Stimulated activated CD8-positive, alpha-beta memory T cell treated with anti-CD3 and anti-CD28 coated beads, Interleukin-7, amount 100 ng/mL, for 1 hour (primary cell): ENCODE measurements at regions not wholly inside any gene's neighbourhood (a gene's known extent, or its start where the extent isn't known, plus 50 kb on each side); places are given as distances from the start of the nearest gene placed in this dataset.
"Not testable (repeated sequence)": the region's sequence is repeated elsewhere in the genome, so short reads cannot be mapped to it uniquely, and the experiment has no call there.

Source experiments
- DNase-seq, 2 donors: peaks; one replicate each; pipeline ENCODE4 v3.0.0-alpha.2; 2020; ENCODE audit warnings: low read depth in 2 of 2

GRCh38 chr10:8128511-8128910, 74.0 kb downstream of the GATA3 start:
- no peak for DNase-seq

- no peak for DNase-seq
Measured at GRCh38 chr10:8129438-8129837, 75.0 kb downstream of the GATA3 start.

- no peak for DNase-seq
Measured at GRCh38 chr10:8130973-8131911, 76.8 kb downstream of the GATA3 start.

GRCh38 chr10:8133146-8133545, 78.7 kb downstream of the GATA3 start:
- no peak for DNase-seq

- DNase-seq: no peak
Measured at GRCh38 chr10:8136736-8137135, 82.2 kb downstream of the GATA3 start.

- DNase-seq: no peak
Measured at GRCh38 chr10:8137272-8137681, 82.8 kb downstream of the GATA3 start.

GRCh38 chr10:8137726-8138125, 83.2 kb downstream of the GATA3 start:
- DNase-seq: no peak

- DNase-seq: no peak
Measured at GRCh38 chr10:8138471-8138870, 84.0 kb downstream of the GATA3 start.

GRCh38 chr10:8144496-8144895, 90.0 kb downstream of the GATA3 start:
- DNase-seq: no peak

GRCh38 chr10:8146650-8147049, 92.2 kb downstream of the GATA3 start:
- DNase-seq: no peak

GRCh38 chr10:8149991-8150390, 95.5 kb downstream of the GATA3 start:
- no peak for DNase-seq

GRCh38 chr10:8150401-8150905, 96.0 kb downstream of the GATA3 start:
- no peak for DNase-seq

GRCh38 chr10:8151086-8151485, 96.6 kb downstream of the GATA3 start:
- DNase-seq: no peak

GRCh38 chr10:8156918-8157317, 102.4 kb downstream of the GATA3 start:
- DNase-seq: no peak

GRCh38 chr10:8158193-8159071, 103.9 kb downstream of the GATA3 start:
- DNase-seq: no peak

GRCh38 chr10:8159341-8160165, 105.1 kb downstream of the GATA3 start:
- DNase-seq: no peak

GRCh38 chr10:8163824-8164223, 109.3 kb downstream of the GATA3 start:
- no peak for DNase-seq

GRCh38 chr10:8164640-8165039, 110.2 kb downstream of the GATA3 start:
- DNase-seq: not testable (repeated sequence)

GRCh38 chr10:8168836-8169235, 114.3 kb downstream of the GATA3 start:
- no peak for DNase-seq

GRCh38 chr10:8171008-8171407, 116.5 kb downstream of the GATA3 start:
- no peak for DNase-seq

GRCh38 chr10:8172604-8173003, 118.1 kb downstream of the GATA3 start:
- no peak for DNase-seq
